Keratinocyte (primary cell): ENCODE measurements at regions not wholly inside any gene's neighbourhood (a gene's known extent, or its start where the extent isn't known, plus 50 kb on each side); places are given as distances from the start of the nearest gene placed in this dataset.
"Not testable (repeated sequence)": the region's sequence is repeated elsewhere in the genome, so short reads cannot be mapped to it uniquely, and the experiment has no call there.

Experiments
- DNase-seq: peaks from one replicate; pipeline ENCODE4 v3.0.0-alpha.2; 2011; ENCODE audit warnings: low read depth, missing footprints, low spot score
- FAIRE-seq: peaks from 2 replicates; lab custom pipeline; 2011; peaks lifted over from hg19 to GRCh38; lab: Jason Lieb, UNC
- H2AFZ ChIP-seq: 2 replicates; pipeline ENCODE4 v1.6.0; 2012; ENCODE audit warnings: low read length, control low read depth, inconsistent platforms; ENCODE audit not compliant: control insufficient read depth
- H3K27ac ChIP-seq: 2 replicates; pipeline ENCODE4 v1.5.1; 2011; ENCODE audit warnings: low read length; ENCODE audit not compliant: control insufficient read depth, insufficient read depth
- H3K27me3 ChIP-seq: 3 replicates; pipeline ENCODE4 v1.6.0; 2011; ENCODE audit warnings: low read length; ENCODE audit not compliant: control insufficient read depth, insufficient read depth; ENCODE audit errors: extremely low read depth
- H3K36me3 ChIP-seq, 2 experiments: 2 replicates in 1 of 2; 3 replicates in 1 of 2; pipeline ENCODE4 v1.5.1; 2011; ENCODE audit warnings: low read length in 2 of 2, mild to moderate bottlenecking in 1 of 2; ENCODE audit not compliant: control insufficient read depth in 2 of 2, insufficient read depth in 2 of 2; ENCODE audit errors: extremely low read depth in 1 of 2
- H3K4me1 ChIP-seq: 3 replicates; pipeline ENCODE4 v1.5.1; 2011; ENCODE audit warnings: low read length; ENCODE audit not compliant: control insufficient read depth, insufficient read depth; ENCODE audit errors: extremely low read depth
- H3K4me2 ChIP-seq: 3 replicates; pipeline ENCODE4 v1.6.0; 2011; ENCODE audit warnings: low read depth, low read length; ENCODE audit not compliant: control insufficient read depth, insufficient read depth; ENCODE audit errors: extremely low read depth
- H3K4me3 ChIP-seq, 3 experiments: fragments of 200-600 bp in 1 of 3; sonication (generic) in 1 of 3; 2 replicates in 2 of 3; 3 replicates in 1 of 3; pipeline ENCODE4 v1.5.1; 2011 to 2016; ENCODE audit warnings: low read length in 3 of 3, mild to moderate bottlenecking in 3 of 3, control low read depth in 2 of 3, inconsistent platforms in 1 of 3, low read depth in 1 of 3, mixed read lengths in 1 of 3, mixed run types in 1 of 3, moderate library complexity in 1 of 3; ENCODE audit not compliant: control insufficient read depth in 2 of 3, insufficient read depth in 2 of 3; ENCODE audit errors: extremely low read depth in 1 of 3
- H3K79me2 ChIP-seq: 2 replicates; pipeline ENCODE4 v1.6.0; 2012; ENCODE audit warnings: low read length; ENCODE audit not compliant: control insufficient read depth, insufficient read depth
- H3K9ac ChIP-seq: 3 replicates; pipeline ENCODE4 v1.6.0; 2011; ENCODE audit warnings: low read length; ENCODE audit not compliant: control insufficient read depth, insufficient read depth; ENCODE audit errors: extremely low read depth
- H3K9me1 ChIP-seq: 3 replicates; pipeline ENCODE4 v1.6.0; 2011; ENCODE audit warnings: low read length; ENCODE audit not compliant: control insufficient read depth, insufficient read depth; ENCODE audit errors: extremely low read depth
- H3K9me3 ChIP-seq: 2 replicates; pipeline ENCODE4 v1.5.1; 2012; ENCODE audit warnings: low read depth, low read length; ENCODE audit not compliant: control insufficient read depth
- H4K20me1 ChIP-seq: 3 replicates; pipeline ENCODE4 v1.6.0; 2011; ENCODE audit warnings: low read length; ENCODE audit not compliant: control insufficient read depth, insufficient read depth; ENCODE audit errors: extremely low read depth
- EZH2 ChIP-seq: IDR thresholded peaks from one replicate; pipeline ENCODE4 v1.6.1; 2012; ENCODE audit warnings: inconsistent platforms, mild to moderate bottlenecking, low read length, moderate library complexity
- dilution Hi-C: fragments of 300-500 bp; cut with MboI; formaldehyde crosslinking; loops from one replicate; pipeline ENCODE4 v1.7.0; 2020; ENCODE audit warnings: low sequenced_read_pairs; ENCODE audit not compliant: extremely low pct_ligation_motif_present
- TF ChIP-seq, protein P1 (sequence below), 3 experiments: IDR thresholded peaks in 1 of 3; conservative IDR thresholded peaks in 1 of 3; optimal IDR thresholded peaks in 1 of 3; 2 replicates in 2 of 3; 3 replicates in 1 of 3; pipeline versions ENCODE3 to v1.5.1; 2011; ENCODE audit warnings: low read length in 3 of 3, mild to moderate bottlenecking in 3 of 3, moderate library complexity in 2 of 3, control low read depth in 1 of 3, inconsistent platforms in 1 of 3; ENCODE audit not compliant: insufficient read depth in 2 of 3; ENCODE audit errors: extremely low read depth in 1 of 3

DNA sequence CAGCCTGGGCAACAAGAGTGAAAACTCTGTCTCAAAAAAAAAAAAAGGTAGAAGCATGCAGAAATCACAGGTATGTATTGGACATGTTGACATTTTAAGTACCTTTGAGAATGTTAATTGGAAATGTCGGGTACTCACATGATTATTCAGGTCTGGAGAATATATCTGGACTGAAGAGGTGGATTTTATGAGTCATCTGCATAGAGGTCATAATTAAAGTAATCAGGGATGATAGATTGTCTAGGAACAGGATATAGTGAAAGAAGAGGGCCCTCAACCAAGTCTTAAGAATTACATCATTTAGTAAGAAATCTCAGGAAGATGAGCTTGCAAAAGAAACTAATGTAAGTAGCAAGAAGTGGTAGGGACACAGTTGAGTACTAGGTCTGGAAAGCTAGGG, 212.5 kb downstream of the UTRN start:
- TF ChIP-seq, protein P1, sequence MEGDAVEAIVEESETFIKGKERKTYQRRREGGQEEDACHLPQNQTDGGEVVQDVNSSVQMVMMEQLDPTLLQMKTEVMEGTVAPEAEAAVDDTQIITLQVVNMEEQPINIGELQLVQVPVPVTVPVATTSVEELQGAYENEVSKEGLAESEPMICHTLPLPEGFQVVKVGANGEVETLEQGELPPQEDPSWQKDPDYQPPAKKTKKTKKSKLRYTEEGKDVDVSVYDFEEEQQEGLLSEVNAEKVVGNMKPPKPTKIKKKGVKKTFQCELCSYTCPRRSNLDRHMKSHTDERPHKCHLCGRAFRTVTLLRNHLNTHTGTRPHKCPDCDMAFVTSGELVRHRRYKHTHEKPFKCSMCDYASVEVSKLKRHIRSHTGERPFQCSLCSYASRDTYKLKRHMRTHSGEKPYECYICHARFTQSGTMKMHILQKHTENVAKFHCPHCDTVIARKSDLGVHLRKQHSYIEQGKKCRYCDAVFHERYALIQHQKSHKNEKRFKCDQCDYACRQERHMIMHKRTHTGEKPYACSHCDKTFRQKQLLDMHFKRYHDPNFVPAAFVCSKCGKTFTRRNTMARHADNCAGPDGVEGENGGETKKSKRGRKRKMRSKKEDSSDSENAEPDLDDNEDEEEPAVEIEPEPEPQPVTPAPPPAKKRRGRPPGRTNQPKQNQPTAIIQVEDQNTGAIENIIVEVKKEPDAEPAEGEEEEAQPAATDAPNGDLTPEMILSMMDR (optimal IDR thresholded peaks at IDR 0.05 in 1 of 3, IDR thresholded peaks at IDR 0.05 in 1 of 3, conservative IDR thresholded peaks at IDR 0.05 in 1 of 3; ENCODE audit: extremely low read depth in 1 of 3, insufficient read depth in 2 of 3, low read length in 3 of 3): no peak
- no peak for TF ChIP-seq EZH2
- no peak for FAIRE-seq

DNA sequence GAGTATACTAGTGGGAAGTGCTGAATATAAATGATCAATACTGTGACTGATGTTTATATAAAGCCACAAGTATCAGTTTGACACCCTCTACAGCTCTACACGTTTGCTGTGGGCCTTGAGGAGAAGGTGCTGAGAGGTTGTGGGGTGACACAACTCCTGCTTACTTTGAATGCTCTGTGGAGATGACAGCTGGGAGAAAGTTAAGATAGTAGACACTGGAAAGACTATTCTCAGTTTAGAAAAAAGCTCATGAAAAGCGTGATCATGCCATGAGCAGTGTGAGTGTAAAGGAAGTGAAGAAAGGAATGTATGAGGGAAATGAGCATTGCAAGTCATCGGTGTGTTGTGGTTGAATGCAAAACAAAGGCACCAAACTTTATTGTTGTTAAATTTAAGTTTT, 215.8 kb downstream of the UTRN start:
- no peak overlapping the region for H3K27ac ChIP-seq
- no peak overlapping the region for H3K9ac ChIP-seq
- no peaks in the 10 kb centered on the region for H3K9me3 ChIP-seq
- H3K79me2 ChIP-seq: no peaks in the 10 kb centered on the region
- no peak overlapping the region for H3K4me2 ChIP-seq
- DNase-seq: no peak
- no peaks in the 10 kb centered on the region for H3K9me1 ChIP-seq
- dilution Hi-C loops: no loop called here
- H3K4me1 ChIP-seq: no peaks in the 10 kb centered on the region
- H2AFZ ChIP-seq: no peak overlapping the region
- H3K36me3 ChIP-seq: no peaks in the 10 kb centered on the region
- H3K27me3 ChIP-seq: no peaks in the 10 kb centered on the region
- TF ChIP-seq, protein P1 (optimal IDR thresholded peaks at IDR 0.05 in 1 of 3, IDR thresholded peaks at IDR 0.05 in 1 of 3, conservative IDR thresholded peaks at IDR 0.05 in 1 of 3; ENCODE audit: extremely low read depth in 1 of 3, insufficient read depth in 2 of 3, low read length in 3 of 3): no peak
- no peak for TF ChIP-seq EZH2
- no peak overlapping the region for H3K4me3 ChIP-seq
- FAIRE-seq: no peak
- no peaks in the 10 kb centered on the region for H4K20me1 ChIP-seq

More for the DNA sequence above, 212.5 kb downstream of the UTRN start:
- peaks cover 0 to 1% of the 10 kb centered on the region in 2 experiments for H3K36me3 ChIP-seq
- no peaks in the 10 kb centered on the region for H3K9me3 ChIP-seq
- H3K9me1 ChIP-seq: no peaks in the 10 kb centered on the region
- no peaks in the 10 kb centered on the region for H3K27me3 ChIP-seq
- H2AFZ ChIP-seq: no peak overlapping the region
- H3K9ac ChIP-seq: no peak overlapping the region
- dilution Hi-C loops: no loop called here
- no peak overlapping the region for H3K4me2 ChIP-seq
- H3K4me1 ChIP-seq: peaks cover 2% of the 10 kb centered on the region
- DNase-seq: no peak
- H3K27ac ChIP-seq: no peak overlapping the region
- no peaks in the 10 kb centered on the region for H4K20me1 ChIP-seq
- H3K4me3 ChIP-seq: no peak overlapping the region
- H3K79me2 ChIP-seq: no peaks in the 10 kb centered on the region

DNA sequence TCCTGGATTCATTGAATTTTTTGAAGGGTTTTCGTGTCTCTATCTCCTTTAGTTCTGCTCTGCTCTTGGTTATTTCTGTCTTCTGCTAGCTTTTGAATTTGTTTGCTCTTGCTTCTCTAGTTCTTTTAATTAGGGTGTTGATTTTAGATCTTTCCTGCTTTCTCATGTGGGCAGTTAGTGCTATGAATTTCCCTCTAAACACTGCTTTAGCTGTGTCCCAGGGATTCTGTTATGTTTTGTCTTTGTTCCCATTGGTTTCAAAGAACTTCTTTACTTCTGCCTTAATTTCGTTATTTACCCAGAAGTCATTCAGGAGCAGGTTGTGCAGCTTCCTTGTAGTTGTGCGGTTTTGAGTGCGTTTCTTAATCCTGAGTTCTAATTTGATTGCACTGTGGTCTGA, 220.1 kb downstream of the UTRN start:
- not testable (repeated sequence) for H3K9me1 ChIP-seq, H3K36me3 ChIP-seq

DNA sequence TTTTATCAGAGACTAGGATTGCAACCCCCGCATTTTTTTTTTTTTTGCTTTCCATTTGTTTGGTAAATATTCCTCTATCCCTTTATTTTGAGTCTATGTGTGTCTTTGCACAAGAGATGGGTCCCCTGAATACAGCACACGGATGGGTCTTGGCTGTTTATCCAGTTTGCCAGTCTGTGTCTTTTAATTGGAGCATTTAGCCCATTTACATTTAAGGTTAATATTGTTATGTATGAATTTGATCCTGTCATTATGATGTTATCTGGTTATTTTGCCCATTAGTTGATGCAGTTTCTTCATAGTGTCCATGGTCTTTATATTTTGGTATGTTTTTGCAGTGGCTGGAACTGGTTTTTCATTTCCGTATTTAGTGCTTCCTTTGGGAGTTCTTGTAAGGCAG, 220.9 kb downstream of the UTRN start:
- H3K9me3 ChIP-seq, H4K20me1 ChIP-seq, H3K27ac ChIP-seq, H3K9me1 ChIP-seq, H3K79me2 ChIP-seq, H2AFZ ChIP-seq, H3K27me3 ChIP-seq, FAIRE-seq, H3K4me1 ChIP-seq, H3K9ac ChIP-seq, H3K4me2 ChIP-seq, DNase-seq, H3K36me3 ChIP-seq, dilution Hi-C loops, H3K4me3 ChIP-seq: not testable (repeated sequence)

More for the DNA sequence above, 220.1 kb downstream of the UTRN start:
- H3K79me2 ChIP-seq, H3K4me1 ChIP-seq, H4K20me1 ChIP-seq, H3K4me2 ChIP-seq, H3K27me3 ChIP-seq, FAIRE-seq, dilution Hi-C loops, H3K27ac ChIP-seq, H3K9me3 ChIP-seq, H3K4me3 ChIP-seq, H3K9ac ChIP-seq, H2AFZ ChIP-seq, DNase-seq: not testable (repeated sequence)
